Fibroblast of villous mesenchyme (primary cell): ENCODE measurements at regions not wholly inside any gene's neighbourhood (a gene's known extent, or its start where the extent isn't known, plus 50 kb on each side); places are given as distances from the start of the nearest gene placed in this dataset.

Experiments
- DNase-seq: peaks from one replicate; pipeline ENCODE4 v3.0.0-alpha.2; 2010; ENCODE audit warnings: low read depth
- H3K4me3 ChIP-seq: 2 replicates; pipeline ENCODE4 v1.5.1; 2011; ENCODE audit warnings: low read depth, mild to moderate bottlenecking, low read length
- CTCF ChIP-seq: IDR thresholded peaks from 2 replicates; pipeline ENCODE4 v1.5.1; 2012; ENCODE audit warnings: low read depth, mild to moderate bottlenecking, low read length; ENCODE audit not compliant: insufficient read depth

GRCh38 chr1:220348211-220348610 lies 76.0 kb upstream of the RAB3GAP2 start:
- H3K4me3 ChIP-seq: no peak overlapping the region
- TF ChIP-seq CTCF: no peak
- DNase-seq: no peak

GRCh38 chr1:220347654-220348175 lies 75.5 kb upstream of the RAB3GAP2 start:
- no peak for TF ChIP-seq CTCF
- no peak for DNase-seq
- no peak overlapping the region for H3K4me3 ChIP-seq

GRCh38 chr1:220344745-220345144 lies 72.5 kb upstream of the RAB3GAP2 start:
- no peak for DNase-seq
- no peak overlapping the region for H3K4me3 ChIP-seq
- TF ChIP-seq CTCF: no peak

GRCh38 chr1:220342853-220343252 lies 70.6 kb upstream of the RAB3GAP2 start:
- no peak for TF ChIP-seq CTCF
- DNase-seq: no peak
- no peak overlapping the region for H3K4me3 ChIP-seq

GRCh38 chr1:220341126-220341525 lies 68.9 kb upstream of the RAB3GAP2 start:
- DNase-seq: no peak
- no peak for TF ChIP-seq CTCF
- no peak overlapping the region for H3K4me3 ChIP-seq

GRCh38 chr1:220339581-220339980 lies 67.3 kb upstream of the RAB3GAP2 start:
- H3K4me3 ChIP-seq: no peak overlapping the region
- no peak for DNase-seq
- TF ChIP-seq CTCF: no peak

- no peak overlapping the region for H3K4me3 ChIP-seq
- no peak for DNase-seq
- TF ChIP-seq CTCF: no peak
These were observed 66.5 kb upstream of the RAB3GAP2 start for GRCh38 chr1:220338759-220339158.
